Dendritic cell treated with granulocyte-macrophage colony-stimulating factor and Interleukin-4, amounts not matched to agents 40 ng/mL and 50 ng/mL, for 4 days (primary cell): ENCODE measurements at regions not wholly inside any gene's neighbourhood (a gene's known extent, or its start where the extent isn't known, plus 50 kb on each side); places are given as distances from the start of the nearest gene placed in this dataset.

Source experiments
- H3K27ac Mint-ChIP-seq: one replicate; pipeline ENCODE4 v1.8.0; 2022; ENCODE audit warnings: mild to moderate bottlenecking, mixed read lengths
- H3K27me3 Mint-ChIP-seq: one replicate; pipeline ENCODE4 v1.8.0; 2022; ENCODE audit warnings: mild to moderate bottlenecking, mixed read lengths
- H3K36me3 Mint-ChIP-seq: one replicate; pipeline ENCODE4 v1.8.0; 2022; ENCODE audit warnings: low read depth, mixed read lengths
- H3K4me1 Mint-ChIP-seq: one replicate; pipeline ENCODE4 v1.8.0; 2022; ENCODE audit warnings: low read depth, mixed read lengths
- H3K4me3 Mint-ChIP-seq: one replicate; pipeline ENCODE4 v1.8.0; 2022; ENCODE audit warnings: mild to moderate bottlenecking, moderate library complexity, mixed read lengths
- H3K9me3 Mint-ChIP-seq: one replicate; pipeline ENCODE4 v1.8.0; 2022; ENCODE audit warnings: mixed read lengths
- intact Hi-C: fragments of 100-400 bp; cut with micrococcal nuclease; formaldehyde crosslinking; loops from one replicate; pipeline ENCODE4 v1.15.0; 2022

- H3K9me3 Mint-ChIP-seq = no peaks in the 10 kb centered on the region
- no peaks in the 10 kb centered on the region for H3K4me1 Mint-ChIP-seq
- no peaks in the 10 kb centered on the region for H3K27me3 Mint-ChIP-seq
- intact Hi-C loops = no loop called here
- H3K27ac Mint-ChIP-seq = no peak overlapping the region
- no peaks in the 10 kb centered on the region for H3K36me3 Mint-ChIP-seq
- no peak overlapping the region for H3K4me3 Mint-ChIP-seq
These were observed 69.0 kb downstream of the KIF2B start for GRCh38 chr17:53891726-53892125.

- Mint-ChIP-seq H3K9me3 (no peaks in the 10 kb centered on the region), H3K4me1 (no peaks in the 10 kb centered on the region), H3K4me3 (no peak overlapping the region), H3K27ac (no peak overlapping the region), H3K36me3 (no peaks in the 10 kb centered on the region), H3K27me3 (no peaks in the 10 kb centered on the region)
- intact Hi-C loops = no loop called here
These were observed 69.5 kb downstream of the KIF2B start for GRCh38 chr17:53892222-53892621.

- Mint-ChIP-seq H3K36me3 (no peaks in the 10 kb centered on the region), H3K4me3 (no peak overlapping the region), H3K9me3 (peaks cover 4% of the 10 kb centered on the region), H3K27me3 (no peaks in the 10 kb centered on the region), H3K4me1 (no peaks in the 10 kb centered on the region), H3K27ac (no peak overlapping the region)
- intact Hi-C loops = no loop called here
These were observed 71.9 kb downstream of the KIF2B start for GRCh38 chr17:53894591-53894990.

- Mint-ChIP-seq H3K9me3 (peaks cover 17% of the 10 kb centered on the region), H3K27me3 (no peaks in the 10 kb centered on the region), H3K4me3 (no peak overlapping the region), H3K4me1 (no peaks in the 10 kb centered on the region), H3K36me3 (no peaks in the 10 kb centered on the region), H3K27ac (no peak overlapping the region)
- intact Hi-C loops = no loop called here
These were observed 73.3 kb downstream of the KIF2B start for GRCh38 chr17:53896047-53896446.

- H3K4me1 Mint-ChIP-seq = no peaks in the 10 kb centered on the region
- no peak overlapping the region for H3K27ac Mint-ChIP-seq
- no peaks in the 10 kb centered on the region for H3K27me3 Mint-ChIP-seq
- H3K9me3 Mint-ChIP-seq = peaks cover 45% of the 10 kb centered on the region
- no peaks in the 10 kb centered on the region for H3K36me3 Mint-ChIP-seq
- intact Hi-C loops = no loop called here
- H3K4me3 Mint-ChIP-seq = no peak overlapping the region
These were observed 78.2 kb downstream of the KIF2B start for GRCh38 chr17:53900951-53901350.

- intact Hi-C loops = no loop called here
- Mint-ChIP-seq H3K4me3 (no peak overlapping the region), H3K27me3 (no peaks in the 10 kb centered on the region), H3K27ac (no peak overlapping the region), H3K4me1 (no peaks in the 10 kb centered on the region), H3K9me3 (peaks cover 19% of the 10 kb centered on the region), H3K36me3 (no peaks in the 10 kb centered on the region)
These were observed 84.7 kb downstream of the KIF2B start for GRCh38 chr17:53907435-53907834.

GRCh38 chr17:53909802-53910201 is 87.1 kb downstream of the KIF2B start:
- no peak overlapping the region for H3K27ac Mint-ChIP-seq
- H3K4me1 Mint-ChIP-seq = no peaks in the 10 kb centered on the region
- H3K4me3 Mint-ChIP-seq = no peak overlapping the region
- intact Hi-C loops = no loop called here
- H3K27me3 Mint-ChIP-seq = no peaks in the 10 kb centered on the region
- no peaks in the 10 kb centered on the region for H3K36me3 Mint-ChIP-seq
- H3K9me3 Mint-ChIP-seq = peaks cover 12% of the 10 kb centered on the region

- no peak overlapping the region for H3K27ac Mint-ChIP-seq
- no peaks in the 10 kb centered on the region for H3K27me3 Mint-ChIP-seq
- no peak overlapping the region for H3K4me3 Mint-ChIP-seq
- intact Hi-C loops = no loop called here
- no peaks in the 10 kb centered on the region for H3K36me3 Mint-ChIP-seq
- H3K4me1 Mint-ChIP-seq = no peaks in the 10 kb centered on the region
- peaks cover 12% of the 10 kb centered on the region for H3K9me3 Mint-ChIP-seq
These were observed 89.4 kb downstream of the KIF2B start for GRCh38 chr17:53912117-53912516.

- no peaks in the 10 kb centered on the region for H3K36me3 Mint-ChIP-seq
- H3K27ac Mint-ChIP-seq = no peak overlapping the region
- peaks cover 4% of the 10 kb centered on the region for H3K9me3 Mint-ChIP-seq
- H3K4me3 Mint-ChIP-seq = no peak overlapping the region
- H3K27me3 Mint-ChIP-seq = no peaks in the 10 kb centered on the region
- intact Hi-C loops = no loop called here
- no peaks in the 10 kb centered on the region for H3K4me1 Mint-ChIP-seq
These were observed 96.6 kb downstream of the KIF2B start for GRCh38 chr17:53919356-53919755.

GRCh38 chr17:53924530-53925455 is 102.1 kb downstream of the KIF2B start:
- H3K36me3 Mint-ChIP-seq = no peaks in the 10 kb centered on the region

GRCh38 chr17:53932386-53932785 is 109.7 kb downstream of the KIF2B start:
- no peak overlapping the region for H3K27ac Mint-ChIP-seq
- H3K36me3 Mint-ChIP-seq = no peaks in the 10 kb centered on the region
- peaks cover 21% of the 10 kb centered on the region for H3K9me3 Mint-ChIP-seq
- H3K27me3 Mint-ChIP-seq = no peaks in the 10 kb centered on the region
- intact Hi-C loops = no loop called here
- H3K4me1 Mint-ChIP-seq = no peaks in the 10 kb centered on the region
- H3K4me3 Mint-ChIP-seq = no peak overlapping the region

More at GRCh38 chr17:53924530-53925455, 102.1 kb downstream of the KIF2B start:
- H3K4me1 Mint-ChIP-seq = no peaks in the 10 kb centered on the region
- intact Hi-C loops = no loop called here
- H3K4me3 Mint-ChIP-seq = no peak overlapping the region
- H3K9me3 Mint-ChIP-seq = peaks cover 9% of the 10 kb centered on the region
- no peak overlapping the region for H3K27ac Mint-ChIP-seq
- no peaks in the 10 kb centered on the region for H3K27me3 Mint-ChIP-seq

GRCh38 chr17:53934931-53935330 is 112.2 kb downstream of the KIF2B start:
- Mint-ChIP-seq H3K4me3 (no peak overlapping the region), H3K9me3 (peaks cover 13% of the 10 kb centered on the region), H3K36me3 (no peaks in the 10 kb centered on the region), H3K27ac (no peak overlapping the region), H3K27me3 (no peaks in the 10 kb centered on the region), H3K4me1 (no peaks in the 10 kb centered on the region)
- intact Hi-C loops = no loop called here

GRCh38 chr17:53941231-53941630 is 118.5 kb downstream of the KIF2B start:
- H3K27ac Mint-ChIP-seq = no peak overlapping the region
- intact Hi-C loops = no loop called here

GRCh38 chr17:53942436-53942835 is 119.7 kb downstream of the KIF2B start:
- Mint-ChIP-seq H3K36me3 (no peaks in the 10 kb centered on the region), H3K4me3 (no peak overlapping the region), H3K27ac (no peak overlapping the region), H3K4me1 (no peaks in the 10 kb centered on the region), H3K9me3 (no peaks in the 10 kb centered on the region), H3K27me3 (no peaks in the 10 kb centered on the region)
- intact Hi-C loops = no loop called here

More at GRCh38 chr17:53941231-53941630, 118.5 kb downstream of the KIF2B start:
- no peaks in the 10 kb centered on the region for H3K27me3 Mint-ChIP-seq
- H3K4me1 Mint-ChIP-seq = no peaks in the 10 kb centered on the region
- H3K4me3 Mint-ChIP-seq = no peak overlapping the region
- H3K36me3 Mint-ChIP-seq = no peaks in the 10 kb centered on the region
- H3K9me3 Mint-ChIP-seq = no peaks in the 10 kb centered on the region

GRCh38 chr17:53942898-53943297 is 120.2 kb downstream of the KIF2B start:
- intact Hi-C loops = no loop called here
- Mint-ChIP-seq H3K27me3 (no peaks in the 10 kb centered on the region), H3K4me3 (no peak overlapping the region), H3K27ac (no peak overlapping the region), H3K4me1 (no peaks in the 10 kb centered on the region), H3K9me3 (no peaks in the 10 kb centered on the region), H3K36me3 (no peaks in the 10 kb centered on the region)
